Kidney epithelial cell (primary cell): ENCODE measurements at regions not wholly inside any gene's neighbourhood (a gene's known extent, or its start where the extent isn't known, plus 50 kb on each side); places are given as distances from the start of the nearest gene placed in this dataset.

Experiments used
- DNase-seq: peaks from one replicate; pipeline ENCODE4 v3.0.0-alpha.2; 2010; ENCODE audit warnings: low read depth
- H3K27me3 ChIP-seq: 2 replicates; pipeline ENCODE4 v1.6.0; 2011; ENCODE audit warnings: low read length; ENCODE audit not compliant: control insufficient read depth, insufficient read depth
- H3K36me3 ChIP-seq: 2 replicates; pipeline ENCODE4 v1.5.1; 2011; ENCODE audit warnings: low read length; ENCODE audit not compliant: control insufficient read depth, insufficient read depth
- H3K4me3 ChIP-seq: 2 replicates; pipeline ENCODE4 v1.5.1; 2011; ENCODE audit warnings: low read depth, mild to moderate bottlenecking, control low read depth, low read length
- TF ChIP-seq, protein P1 (sequence below): IDR thresholded peaks from 2 replicates; pipeline ENCODE4 v1.5.1; 2011; ENCODE audit warnings: mild to moderate bottlenecking, moderate library complexity, low read length, control low read depth, inconsistent platforms; ENCODE audit not compliant: insufficient read depth, poor library complexity, severe bottlenecking

DNA sequence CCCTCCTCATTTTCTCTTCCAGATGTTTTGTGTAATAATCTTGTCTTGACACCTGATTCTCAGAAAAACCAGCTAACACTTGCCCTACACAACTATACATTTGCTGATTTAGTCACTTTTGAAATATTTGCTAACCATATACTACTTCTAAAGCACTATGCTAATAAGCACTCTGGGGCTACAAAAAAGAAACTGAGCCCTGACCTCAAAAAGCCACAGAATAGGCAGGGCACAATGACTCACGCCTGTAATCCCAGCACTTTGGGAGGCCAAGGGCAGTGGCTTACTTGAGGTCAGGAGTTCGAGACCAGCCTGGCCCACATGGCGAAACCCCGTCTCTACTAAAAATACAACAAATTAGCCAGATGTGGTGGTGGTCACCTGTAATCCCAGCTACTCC is 266.0 kb downstream of the RAD51AP2 start:
- DNase-seq, result no peak
- Histone ChIP-seq H3K4me3 (no peak overlapping the region), H3K27me3 (no peaks in the 10 kb centered on the region), H3K36me3 (no peaks in the 10 kb centered on the region)
- TF ChIP-seq, protein P1, sequence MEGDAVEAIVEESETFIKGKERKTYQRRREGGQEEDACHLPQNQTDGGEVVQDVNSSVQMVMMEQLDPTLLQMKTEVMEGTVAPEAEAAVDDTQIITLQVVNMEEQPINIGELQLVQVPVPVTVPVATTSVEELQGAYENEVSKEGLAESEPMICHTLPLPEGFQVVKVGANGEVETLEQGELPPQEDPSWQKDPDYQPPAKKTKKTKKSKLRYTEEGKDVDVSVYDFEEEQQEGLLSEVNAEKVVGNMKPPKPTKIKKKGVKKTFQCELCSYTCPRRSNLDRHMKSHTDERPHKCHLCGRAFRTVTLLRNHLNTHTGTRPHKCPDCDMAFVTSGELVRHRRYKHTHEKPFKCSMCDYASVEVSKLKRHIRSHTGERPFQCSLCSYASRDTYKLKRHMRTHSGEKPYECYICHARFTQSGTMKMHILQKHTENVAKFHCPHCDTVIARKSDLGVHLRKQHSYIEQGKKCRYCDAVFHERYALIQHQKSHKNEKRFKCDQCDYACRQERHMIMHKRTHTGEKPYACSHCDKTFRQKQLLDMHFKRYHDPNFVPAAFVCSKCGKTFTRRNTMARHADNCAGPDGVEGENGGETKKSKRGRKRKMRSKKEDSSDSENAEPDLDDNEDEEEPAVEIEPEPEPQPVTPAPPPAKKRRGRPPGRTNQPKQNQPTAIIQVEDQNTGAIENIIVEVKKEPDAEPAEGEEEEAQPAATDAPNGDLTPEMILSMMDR, result no peak

DNA sequence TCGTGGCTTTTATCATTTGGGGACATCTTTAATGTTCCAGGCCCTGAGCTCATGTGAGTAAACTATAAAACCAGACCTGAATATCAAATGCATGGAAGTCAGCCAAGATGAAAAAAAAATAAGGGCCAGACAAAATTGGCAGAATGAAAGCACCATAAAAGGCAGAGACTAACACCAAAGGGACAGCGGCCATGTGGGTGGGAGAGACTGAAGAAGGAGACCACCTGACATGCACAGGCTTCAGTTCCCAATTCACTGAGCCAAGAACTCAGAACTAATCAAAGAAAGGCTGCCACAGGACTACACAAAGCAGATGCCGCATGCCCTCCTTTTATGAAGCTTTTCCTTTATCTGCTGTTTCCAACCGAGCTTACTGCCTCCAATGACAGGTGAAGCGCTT is 267.1 kb downstream of the RAD51AP2 start:
- no peaks in the 10 kb centered on the region for H3K36me3 ChIP-seq
- DNase-seq, result no peak
- no peak overlapping the region for H3K4me3 ChIP-seq
- H3K27me3 ChIP-seq, result no peaks in the 10 kb centered on the region
- TF ChIP-seq, protein P1, result no peak

DNA sequence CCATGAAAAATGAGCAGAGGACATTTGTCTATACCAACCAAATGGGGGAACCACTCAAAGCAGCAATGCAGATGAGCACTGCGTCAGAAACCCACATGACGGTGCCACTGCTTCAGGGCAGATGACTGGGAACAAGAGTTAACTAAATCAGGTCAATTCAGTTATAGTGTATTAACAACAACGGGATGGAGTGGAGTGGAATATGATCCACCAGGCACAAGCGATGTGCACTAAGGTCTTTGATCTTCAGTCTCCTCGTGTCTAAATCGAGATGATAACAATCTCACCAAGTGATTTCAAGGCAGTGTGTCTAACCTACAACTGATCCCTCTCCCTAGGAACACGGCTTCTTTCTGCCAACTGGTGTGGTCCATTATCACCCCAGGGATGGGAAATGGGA is 269.0 kb downstream of the RAD51AP2 start:
- H3K36me3 ChIP-seq, result no peaks in the 10 kb centered on the region
- TF ChIP-seq, protein P1, result no peak

DNA sequence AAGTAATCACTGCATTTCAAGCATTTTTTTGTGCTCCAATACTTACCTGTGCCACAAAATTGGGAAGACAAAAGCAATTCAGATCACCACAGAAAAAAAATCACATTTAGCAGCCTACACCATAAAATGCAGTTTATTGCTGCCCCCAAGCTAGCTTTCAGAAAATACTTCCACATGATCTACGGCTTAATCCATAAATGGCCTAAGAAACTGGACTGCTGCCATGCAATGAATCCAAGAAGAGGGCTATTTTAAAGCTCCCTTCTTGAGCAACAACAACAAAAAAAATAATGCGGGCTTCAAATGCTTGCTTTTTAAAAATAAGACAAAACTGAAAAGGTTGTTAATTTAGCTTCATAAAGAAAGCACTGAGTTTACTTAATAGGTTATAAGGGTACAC is 272.3 kb downstream of the RAD51AP2 start:
- Histone ChIP-seq H3K36me3 (no peaks in the 10 kb centered on the region), H3K4me3 (no peak overlapping the region), H3K27me3 (no peaks in the 10 kb centered on the region)
- TF ChIP-seq, protein P1, result no peak
- DNase-seq, result no peak

More for the DNA sequence above, 269.0 kb downstream of the RAD51AP2 start:
- Histone ChIP-seq H3K27me3 (no peaks in the 10 kb centered on the region), H3K4me3 (no peak overlapping the region)
- no peak for DNase-seq

DNA sequence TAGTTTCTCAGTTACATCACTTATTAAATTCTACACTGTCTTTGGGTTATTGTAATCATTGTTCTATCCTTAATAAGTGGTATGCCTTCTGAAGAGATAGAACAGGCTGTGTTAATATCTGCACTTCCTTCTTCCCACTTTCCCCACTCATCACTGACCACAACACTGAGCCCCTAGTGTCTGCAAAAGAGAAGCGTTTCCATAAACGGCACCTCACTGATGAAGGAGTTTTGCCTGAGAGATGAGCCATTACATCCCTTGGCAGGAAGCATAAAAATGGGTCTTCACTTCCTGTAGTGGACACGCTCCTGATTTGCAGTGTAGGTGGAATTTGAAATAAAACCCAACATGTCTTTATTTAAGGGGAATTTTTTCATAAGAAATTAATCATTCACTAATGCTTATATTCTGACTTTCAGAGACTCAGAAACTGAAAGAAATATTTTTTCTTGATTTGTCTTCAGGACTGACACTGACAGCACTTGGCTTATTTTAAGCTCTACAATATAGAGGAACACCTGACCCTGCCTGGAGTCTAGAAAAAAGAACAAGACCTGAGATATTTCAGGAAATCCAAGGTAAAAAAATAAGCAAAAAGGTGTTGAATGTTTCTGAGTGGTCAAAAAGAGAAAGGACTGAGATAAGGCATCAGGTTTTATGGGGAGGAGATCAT is 275.3 kb downstream of the RAD51AP2 start:
- TF ChIP-seq, protein P1, result no peak
- H3K4me3 ChIP-seq, result no peak overlapping the region
- no peak for DNase-seq
- no peaks in the 10 kb centered on the region for H3K36me3 ChIP-seq
- no peaks in the 10 kb centered on the region for H3K27me3 ChIP-seq

DNA sequence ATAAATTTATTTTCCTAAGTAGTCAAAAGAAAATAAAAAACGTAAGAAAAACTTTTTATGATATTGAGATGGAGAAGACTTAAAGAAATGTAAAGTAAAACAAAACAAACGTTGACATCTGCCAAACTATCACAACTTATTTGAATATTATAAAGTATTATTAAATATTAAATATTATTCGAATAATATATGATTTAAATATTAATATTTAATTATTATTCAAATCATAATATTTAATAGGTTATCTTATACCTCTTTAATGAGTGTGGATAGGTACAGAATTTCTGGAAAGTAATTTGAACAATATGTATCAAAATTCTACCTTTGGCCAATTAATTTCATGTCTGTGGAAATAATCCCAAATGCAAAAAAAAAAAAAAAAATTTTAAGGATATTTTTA is 278.7 kb downstream of the RAD51AP2 start:
- TF ChIP-seq, protein P1, result no peak
- H3K36me3 ChIP-seq, result no peaks in the 10 kb centered on the region
- DNase-seq, result no peak
- no peak overlapping the region for H3K4me3 ChIP-seq
- no peaks in the 10 kb centered on the region for H3K27me3 ChIP-seq
